ENCODE measurements at regions not wholly inside any gene's neighbourhood (a gene's known extent, or its start where the extent isn't known, plus 50 kb on each side); places are given as distances from the start of the nearest gene placed in this dataset.
A peak's percentile ranks its signal among the peaks of the same experiment; 100 is the strongest.

DNA sequence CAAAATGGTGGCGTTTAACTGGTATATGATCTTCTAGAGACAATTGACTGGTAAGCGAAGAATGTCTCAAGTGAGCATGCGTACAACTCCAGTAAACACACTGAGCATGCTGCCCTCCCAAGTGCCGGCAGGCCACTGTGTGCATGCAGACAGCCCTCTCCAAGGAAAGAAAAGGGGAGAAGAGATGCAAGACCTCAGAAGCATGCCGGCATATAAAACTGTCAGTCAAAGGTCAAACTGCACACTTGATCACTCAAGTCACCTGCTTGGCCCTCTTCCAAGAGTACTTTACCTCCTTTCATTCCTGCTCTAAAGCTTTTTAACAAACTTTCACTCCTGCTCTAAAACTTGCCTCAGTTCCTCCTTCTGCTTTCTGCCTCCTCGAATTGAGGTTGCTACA, 910.2 kb downstream of the TAF11L14 start:
- H3K27me3 ChIP-seq, result no peaks in the 10 kb centered on the region

DNA sequence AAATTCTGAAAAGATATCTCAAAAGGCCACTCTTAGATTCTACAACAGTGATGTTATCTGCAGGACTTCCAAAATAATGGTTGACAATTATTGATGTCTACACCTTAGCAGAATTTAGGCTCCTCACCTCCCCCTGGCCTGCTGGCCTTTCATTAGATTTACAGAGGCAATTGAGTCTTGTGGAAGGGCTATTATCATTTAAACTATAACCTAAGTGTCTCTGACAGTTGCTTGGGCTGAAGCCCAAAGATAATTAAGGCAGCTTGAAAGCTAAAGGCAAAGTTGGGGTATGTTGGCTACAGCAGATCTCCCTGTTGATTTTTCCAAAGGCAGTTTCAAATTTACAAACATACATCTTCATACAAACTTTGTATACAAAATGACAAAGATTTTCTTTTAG, 912.3 kb downstream of the TAF11L14 start:
- Histone ChIP-seq H3K36me3 (no peaks in the 10 kb centered on the region), H3K27ac (no peak overlapping the region), H3K9me3 (peaks cover 0 to 12% (median 1%) of the 10 kb centered on the region in 4 donors), H3K4me3 (no peak overlapping the region), H3K4me1 (no peaks in the 10 kb centered on the region), H3K27me3 (no peaks in the 10 kb centered on the region)
- DNase-seq, result no peak
- TF ChIP-seq EP300 (IDR thresholded peaks at IDR 0.05) (no peak), POLR2AphosphoS5 (IDR thresholded peaks at IDR 0.05) (no peak), POLR2A (IDR thresholded peaks at IDR 0.05) (no peak)
- TF ChIP-seq, protein P1, sequence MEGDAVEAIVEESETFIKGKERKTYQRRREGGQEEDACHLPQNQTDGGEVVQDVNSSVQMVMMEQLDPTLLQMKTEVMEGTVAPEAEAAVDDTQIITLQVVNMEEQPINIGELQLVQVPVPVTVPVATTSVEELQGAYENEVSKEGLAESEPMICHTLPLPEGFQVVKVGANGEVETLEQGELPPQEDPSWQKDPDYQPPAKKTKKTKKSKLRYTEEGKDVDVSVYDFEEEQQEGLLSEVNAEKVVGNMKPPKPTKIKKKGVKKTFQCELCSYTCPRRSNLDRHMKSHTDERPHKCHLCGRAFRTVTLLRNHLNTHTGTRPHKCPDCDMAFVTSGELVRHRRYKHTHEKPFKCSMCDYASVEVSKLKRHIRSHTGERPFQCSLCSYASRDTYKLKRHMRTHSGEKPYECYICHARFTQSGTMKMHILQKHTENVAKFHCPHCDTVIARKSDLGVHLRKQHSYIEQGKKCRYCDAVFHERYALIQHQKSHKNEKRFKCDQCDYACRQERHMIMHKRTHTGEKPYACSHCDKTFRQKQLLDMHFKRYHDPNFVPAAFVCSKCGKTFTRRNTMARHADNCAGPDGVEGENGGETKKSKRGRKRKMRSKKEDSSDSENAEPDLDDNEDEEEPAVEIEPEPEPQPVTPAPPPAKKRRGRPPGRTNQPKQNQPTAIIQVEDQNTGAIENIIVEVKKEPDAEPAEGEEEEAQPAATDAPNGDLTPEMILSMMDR (IDR thresholded peaks at IDR 0.05), result no peak
- ATAC-seq (ENCODE audit: low FRiP score in 2 of 2), result no peak

More for the DNA sequence above, 910.2 kb downstream of the TAF11L14 start:
- TF ChIP-seq POLR2AphosphoS5 (IDR thresholded peaks at IDR 0.05) (no peak), POLR2A (IDR thresholded peaks at IDR 0.05) (no peak), EP300 (IDR thresholded peaks at IDR 0.05) (no peak)
- TF ChIP-seq, protein P1 (IDR thresholded peaks at IDR 0.05), result no peak
- ATAC-seq (ENCODE audit: low FRiP score in 2 of 2) (no peak), DNase-seq (no peak)
- H3K4me3 ChIP-seq, result no peak overlapping the region
- no peaks in the 10 kb centered on the region for H3K36me3 ChIP-seq
- H3K4me1 ChIP-seq, result no peaks in the 10 kb centered on the region
- H3K9me3 ChIP-seq, result peaks cover 0 to 7% (median 0%) of the 10 kb centered on the region in 4 donors
- no peak overlapping the region for H3K27ac ChIP-seq
- WGBS, 2 donors, result 73 to 78% methylated on average over 6 of the region's 6 CpGs

DNA sequence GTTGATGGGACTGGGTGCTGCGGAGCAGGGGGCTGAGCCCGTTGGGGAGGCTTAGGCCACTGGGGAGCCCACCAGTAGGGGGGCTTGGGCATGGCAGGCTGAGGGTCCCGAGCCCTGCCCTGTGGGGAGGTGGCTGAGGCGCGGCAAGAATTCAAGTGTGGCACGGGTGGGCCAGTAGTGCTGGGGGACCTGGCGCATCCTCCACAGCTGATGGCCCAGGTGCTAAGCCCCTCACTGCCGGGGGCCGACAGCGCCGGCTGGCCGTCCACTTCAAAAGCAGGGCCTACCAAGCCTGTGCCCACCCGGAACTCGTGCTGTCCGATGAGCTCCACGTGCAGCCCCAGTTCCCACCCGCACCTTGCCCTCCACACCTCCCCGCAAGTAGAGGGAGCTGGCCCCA, 917.5 kb downstream of the TAF11L14 start:
- Histone ChIP-seq H3K9me3 (peaks cover 0 to 17% (median 2%) of the 10 kb centered on the region in 4 donors), H3K36me3 (no peaks in the 10 kb centered on the region), H3K4me3 (no peak overlapping the region), H3K27ac (no peak overlapping the region), H3K4me1 (no peaks in the 10 kb centered on the region), H3K27me3 (no peaks in the 10 kb centered on the region)
- TF ChIP-seq, protein P1 (IDR thresholded peaks at IDR 0.05), result no peak
- TF ChIP-seq EP300 (IDR thresholded peaks at IDR 0.05) (no peak), POLR2AphosphoS5 (IDR thresholded peaks at IDR 0.05) (no peak), POLR2A (IDR thresholded peaks at IDR 0.05) (no peak)
- ATAC-seq (ENCODE audit: low FRiP score in 2 of 2) (peak in 1 of 2 donors; percentile 47), DNase-seq (peak in 1 of 2 donors; percentile 74)
- 84 to 95% methylated on average over 6 to 15 of the region's 18 CpGs for WGBS, 2 donors

DNA sequence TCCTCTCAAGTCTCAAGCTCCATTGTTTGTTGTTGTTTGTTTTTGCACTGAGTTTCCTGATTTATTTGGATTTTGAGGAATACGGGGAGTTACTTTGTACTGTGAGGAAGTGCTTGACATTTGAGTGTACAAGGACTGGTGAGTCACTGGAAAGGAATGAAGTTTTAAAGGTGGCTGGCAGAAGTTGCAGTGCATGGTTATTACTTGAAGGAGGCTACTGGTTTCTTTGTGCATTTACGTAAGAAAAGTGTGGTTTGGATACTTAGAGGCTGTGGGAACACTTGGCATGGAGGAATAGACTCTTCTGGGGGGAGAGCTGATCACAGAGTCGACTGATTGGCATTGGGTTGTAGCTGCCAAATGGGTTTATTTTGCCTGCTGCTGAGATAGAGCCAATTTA, 919.0 kb downstream of the TAF11L14 start:
- ATAC-seq (ENCODE audit: low FRiP score in 2 of 2) (peak; percentile 28 to 73), DNase-seq (peak in 1 of 2 donors; percentile 53)
- no peak for TF ChIP-seq EP300 (IDR thresholded peaks at IDR 0.05)
- Histone ChIP-seq H3K27ac (no peak overlapping the region), H3K4me3 (no peak overlapping the region), H3K36me3 (no peaks in the 10 kb centered on the region), H3K9me3 (peaks cover 0 to 17% (median 2%) of the 10 kb centered on the region in 4 donors), H3K4me1 (no peaks in the 10 kb centered on the region), H3K27me3 (no peaks in the 10 kb centered on the region)
- WGBS, 2 donors, result 41 to 44% methylated on average over 3 of the region's 3 CpGs

DNA sequence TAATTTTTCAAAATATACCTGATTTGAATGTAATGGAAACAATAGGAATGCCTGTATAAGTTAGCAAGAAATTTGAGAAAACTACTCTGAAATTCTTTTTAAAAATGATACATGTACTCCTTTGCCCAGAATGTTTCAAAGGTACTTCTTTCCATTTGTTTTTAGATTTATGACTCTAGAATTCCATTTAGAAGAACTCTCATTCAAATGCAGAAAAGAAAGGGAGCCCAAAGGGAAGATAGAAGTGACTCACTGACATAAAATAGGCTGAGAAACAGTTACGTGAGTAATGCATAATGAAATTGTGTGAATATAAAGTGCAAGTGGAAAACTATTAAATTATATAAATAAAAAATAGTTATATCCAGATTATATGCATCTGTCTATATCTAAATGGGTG, 926.3 kb downstream of the TAF11L14 start:
- no peaks in the 10 kb centered on the region for H3K36me3 ChIP-seq
- ATAC-seq (ENCODE audit: low FRiP score in 2 of 2), result no peak
- H3K4me1 ChIP-seq, result no peaks in the 10 kb centered on the region
- 94% methylated on average over 1 of the region's 1 CpG for WGBS, 2 donors
- no peak for DNase-seq
- no peaks in the 10 kb centered on the region for H3K27me3 ChIP-seq
- H3K9me3 ChIP-seq, result no peaks in the 10 kb centered on the region
- H3K27ac ChIP-seq, result no peak overlapping the region
- H3K4me3 ChIP-seq, result no peak overlapping the region
- TF ChIP-seq, protein P1 (IDR thresholded peaks at IDR 0.05), result no peak
- no peak for TF ChIP-seq POLR2A (IDR thresholded peaks at IDR 0.05)
- no peak for TF ChIP-seq EP300 (IDR thresholded peaks at IDR 0.05)
- TF ChIP-seq POLR2AphosphoS5 (IDR thresholded peaks at IDR 0.05), result no peak
